PC-9 (cell line): ENCODE measurements at regions not wholly inside any gene's neighbourhood (a gene's known extent, or its start where the extent isn't known, plus 50 kb on each side); places are given as distances from the start of the nearest gene placed in this dataset.

Source experiments
- BruUV-seq: library from RNA; stranded (reverse); fragments of 400-500 nt; replicated peaks from 2 replicates; lab custom pipeline; 2021; lab: Mats Ljungman, UMichigan
- CTCF ChIA-PET: fragments of 300-600 bp; sonication (Branson Sonifier 250); formaldehyde crosslinking; loops from one replicate; lab custom pipeline; 2022; ENCODE audit warnings: antibody characterized with exemption; lab: Charles Lee
- POLR2A ChIA-PET: fragments of 300-600 bp; sonication (Branson Sonifier 250); formaldehyde crosslinking; loops from one replicate; lab custom pipeline; 2022; ENCODE audit warnings: antibody characterized with exemption; ENCODE audit not compliant: unreplicated experiment; lab: Charles Lee
- DNase-seq, 2 experiments: peaks; one replicate each; pipeline versions ENCODE4 v3.0.0 to v3.0.0-alpha.2; 2015 to 2022; ENCODE audit warnings: mixed read lengths in 1 of 2
- H2AFZ ChIP-seq: fragments of 200-600 bp; sonication (generic); 2 replicates; pipeline ENCODE4 v1.8.1; 2017; ENCODE audit warnings: antibody characterized with exemption
- H3F3A ChIP-seq: fragments of 200-600 bp; sonication (generic); 2 replicates; pipeline ENCODE4 v1.8.1; 2017; ENCODE audit warnings: antibody characterized with exemption, mild to moderate bottlenecking, low read depth; ENCODE audit not compliant: insufficient read depth
- H3K27ac ChIP-seq: fragments of 200-600 bp; sonication (generic); 2 replicates; pipeline ENCODE4 v1.6.1; 2016; ENCODE audit warnings: mixed run types
- H3K27me3 ChIP-seq: fragments of 200-600 bp; sonication (generic); 2 replicates; pipeline ENCODE4 v1.6.1; 2016; ENCODE audit warnings: low read depth, mixed run types; ENCODE audit not compliant: insufficient read depth
- H3K36me3 ChIP-seq: fragments of 200-600 bp; sonication (generic); 2 replicates; pipeline ENCODE4 v1.6.1; 2016; ENCODE audit warnings: low read depth, mixed run types
- H3K4me1 ChIP-seq: fragments of 200-600 bp; sonication (generic); replicated peaks from 2 replicates; pipeline ENCODE4 v1.6.1; 2016; ENCODE audit warnings: mixed run types; ENCODE audit not compliant: insufficient read depth
- H3K4me2 ChIP-seq: fragments of 200-600 bp; sonication (generic); 2 replicates; pipeline ENCODE4 v1.6.1; 2017; ENCODE audit warnings: mixed run types
- H3K4me3 ChIP-seq: fragments of 200-600 bp; sonication (generic); 2 replicates; pipeline ENCODE4 v1.6.1; 2016; ENCODE audit warnings: mixed run types
- H3K79me2 ChIP-seq: fragments of 200-600 bp; sonication (generic); 2 replicates; pipeline ENCODE4 v1.6.1; 2017; ENCODE audit warnings: low read depth, mixed run types
- H3K9me2 ChIP-seq: fragments of 200-600 bp; sonication (generic); 2 replicates; pipeline ENCODE4 v1.8.1; 2017; ENCODE audit warnings: mild to moderate bottlenecking; ENCODE audit not compliant: insufficient read depth
- H3K9me3 ChIP-seq: fragments of 200-600 bp; sonication (generic); 2 replicates; pipeline ENCODE4 v1.8.1; 2016; ENCODE audit warnings: low read depth; ENCODE audit not compliant: insufficient read depth
- H4K20me1 ChIP-seq: fragments of 200-600 bp; sonication (generic); 2 replicates; pipeline ENCODE4 v1.8.1; 2017; ENCODE audit not compliant: insufficient read depth
- EZH2 ChIP-seq: fragments of 200-600 bp; sonication (generic); IDR thresholded peaks from 2 replicates; pipeline ENCODE4 v1.8.0; 2017; ENCODE audit warnings: antibody characterized with exemption, low read depth
- intact Hi-C: fragments of 100-400 bp; cut with micrococcal nuclease; formaldehyde crosslinking; loops from one replicate; pipeline ENCODE4 v1.10.0; 2022; ENCODE audit not compliant: unreplicated experiment
- TF ChIP-seq, protein P1 (sequence below): fragments of 200-600 bp; sonication (generic); conservative IDR thresholded peaks from 2 replicates; pipeline ENCODE4 v1.6.1; 2017; ENCODE audit warnings: mixed run types, antibody characterized with exemption, mild to moderate bottlenecking, moderate library complexity

DNA sequence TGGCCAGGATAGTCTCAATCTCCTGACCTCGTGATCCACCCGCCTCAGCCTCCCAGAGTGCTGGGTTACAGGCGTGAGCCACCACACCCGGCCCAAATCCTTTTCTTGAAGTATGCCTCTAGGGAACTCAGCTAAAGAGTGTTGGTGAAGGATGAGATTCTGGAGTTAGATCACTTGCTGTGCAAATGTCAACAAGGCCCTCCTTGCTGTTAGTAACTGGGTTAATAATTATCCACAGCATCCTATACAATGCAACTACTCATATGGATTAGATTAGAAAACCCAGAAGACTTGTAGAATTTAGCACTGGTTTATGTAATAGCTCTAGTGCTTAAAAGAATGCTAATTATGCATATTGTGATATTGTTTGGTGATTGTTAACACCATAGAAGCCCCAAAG is 310.8 kb upstream of the TFPI start:
- DNase-seq, result no peak
- Histone ChIP-seq H3K36me3 (no peaks in the 10 kb centered on the region), H3K27ac (no peak overlapping the region), H3K4me2 (no peak overlapping the region), H4K20me1 (no peaks in the 10 kb centered on the region), H3K79me2 (no peaks in the 10 kb centered on the region), H3K4me3 (no peak overlapping the region), H3K27me3 (no peaks in the 10 kb centered on the region), H3K9me2 (no peaks in the 10 kb centered on the region), H3K9me3 (no peaks in the 10 kb centered on the region), H3F3A (no peaks in the 10 kb centered on the region), H3K4me1 (no peaks in the 10 kb centered on the region), H2AFZ (no peak overlapping the region)
- intact Hi-C loops, result no loop called here
- no TSS peak for BruUV-seq
- TF ChIP-seq, protein P1, sequence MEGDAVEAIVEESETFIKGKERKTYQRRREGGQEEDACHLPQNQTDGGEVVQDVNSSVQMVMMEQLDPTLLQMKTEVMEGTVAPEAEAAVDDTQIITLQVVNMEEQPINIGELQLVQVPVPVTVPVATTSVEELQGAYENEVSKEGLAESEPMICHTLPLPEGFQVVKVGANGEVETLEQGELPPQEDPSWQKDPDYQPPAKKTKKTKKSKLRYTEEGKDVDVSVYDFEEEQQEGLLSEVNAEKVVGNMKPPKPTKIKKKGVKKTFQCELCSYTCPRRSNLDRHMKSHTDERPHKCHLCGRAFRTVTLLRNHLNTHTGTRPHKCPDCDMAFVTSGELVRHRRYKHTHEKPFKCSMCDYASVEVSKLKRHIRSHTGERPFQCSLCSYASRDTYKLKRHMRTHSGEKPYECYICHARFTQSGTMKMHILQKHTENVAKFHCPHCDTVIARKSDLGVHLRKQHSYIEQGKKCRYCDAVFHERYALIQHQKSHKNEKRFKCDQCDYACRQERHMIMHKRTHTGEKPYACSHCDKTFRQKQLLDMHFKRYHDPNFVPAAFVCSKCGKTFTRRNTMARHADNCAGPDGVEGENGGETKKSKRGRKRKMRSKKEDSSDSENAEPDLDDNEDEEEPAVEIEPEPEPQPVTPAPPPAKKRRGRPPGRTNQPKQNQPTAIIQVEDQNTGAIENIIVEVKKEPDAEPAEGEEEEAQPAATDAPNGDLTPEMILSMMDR, result no peak
- TF ChIP-seq EZH2, result no peak
- ChIA-PET CTCF (no interaction called here), POLR2A (no interaction called here)

DNA sequence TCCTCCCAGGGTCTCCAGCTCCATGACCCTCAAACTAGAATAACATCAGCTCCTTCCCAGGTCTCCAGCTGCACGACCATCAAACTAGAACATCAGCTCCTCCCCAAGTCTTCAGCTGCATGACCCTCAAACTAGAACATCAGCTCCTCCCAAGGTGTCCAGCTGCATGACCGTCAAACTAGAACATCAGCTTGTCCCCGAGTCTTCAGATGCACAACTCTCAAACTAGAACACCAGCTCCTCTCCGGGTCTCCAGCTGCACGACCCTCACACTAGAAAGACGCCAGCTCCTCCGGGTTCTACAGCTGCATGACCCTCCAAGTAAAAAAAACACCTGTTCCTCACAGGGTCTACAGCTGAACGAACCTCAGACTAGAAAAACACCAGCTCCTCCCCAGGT is 312.9 kb upstream of the TFPI start:
- ChIA-PET POLR2A (no interaction called here), CTCF (no interaction called here)
- Histone ChIP-seq H3F3A (no peaks in the 10 kb centered on the region), H3K79me2 (no peaks in the 10 kb centered on the region), H3K9me3 (no peaks in the 10 kb centered on the region), H3K9me2 (no peaks in the 10 kb centered on the region), H4K20me1 (no peaks in the 10 kb centered on the region), H3K27me3 (no peaks in the 10 kb centered on the region), H3K36me3 (no peaks in the 10 kb centered on the region), H3K27ac (no peak overlapping the region), H3K4me2 (no peak overlapping the region), H2AFZ (no peak overlapping the region), H3K4me1 (no peaks in the 10 kb centered on the region), H3K4me3 (no peak overlapping the region)
- no TSS peak for BruUV-seq
- intact Hi-C loops, result no loop called here
- DNase-seq, result no peak
- TF ChIP-seq, protein P1, result no peak
- TF ChIP-seq EZH2, result no peak

DNA sequence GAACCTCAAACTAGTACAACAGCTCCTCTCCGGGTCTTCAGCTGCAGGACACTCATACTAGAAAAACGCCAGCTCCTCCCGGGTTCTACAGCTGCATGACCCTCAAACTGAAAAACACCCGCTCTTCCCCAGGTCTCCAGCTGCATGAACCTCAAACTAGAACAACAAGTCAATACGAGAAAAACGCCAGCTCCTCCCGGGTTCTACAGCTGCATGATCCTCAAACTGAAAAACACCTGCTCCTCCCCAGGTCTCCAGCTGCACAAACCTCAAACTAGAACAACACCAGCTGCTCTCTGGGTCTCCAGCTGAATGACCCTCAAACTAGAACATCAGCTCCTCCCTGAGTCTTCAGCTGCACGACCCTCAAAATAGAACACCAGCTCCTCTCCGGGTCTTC is 315.0 kb upstream of the TFPI start:
- H3F3A ChIP-seq, result no peaks in the 10 kb centered on the region
- H3K36me3 ChIP-seq, result no peaks in the 10 kb centered on the region
- no peak overlapping the region for H3K27ac ChIP-seq
- no peaks in the 10 kb centered on the region for H4K20me1 ChIP-seq
- no peaks in the 10 kb centered on the region for H3K27me3 ChIP-seq
- no peaks in the 10 kb centered on the region for H3K79me2 ChIP-seq
- H3K4me1 ChIP-seq, result no peaks in the 10 kb centered on the region
- no peak overlapping the region for H3K4me2 ChIP-seq
- no peak overlapping the region for H2AFZ ChIP-seq
- no peak for TF ChIP-seq EZH2
- TF ChIP-seq, protein P1, result no peak
- BruUV-seq, result no TSS peak
- ChIA-PET CTCF (no interaction called here), POLR2A (no interaction called here)
- intact Hi-C loops, result no loop called here
- no peaks in the 10 kb centered on the region for H3K9me2 ChIP-seq
- DNase-seq, result no peak
- no peak overlapping the region for H3K4me3 ChIP-seq
- H3K9me3 ChIP-seq, result no peaks in the 10 kb centered on the region
